ENCODE measurements at regions not wholly inside any gene's neighbourhood (a gene's known extent, or its start where the extent isn't known, plus 50 kb on each side); places are given as distances from the start of the nearest gene placed in this dataset.

DNA sequence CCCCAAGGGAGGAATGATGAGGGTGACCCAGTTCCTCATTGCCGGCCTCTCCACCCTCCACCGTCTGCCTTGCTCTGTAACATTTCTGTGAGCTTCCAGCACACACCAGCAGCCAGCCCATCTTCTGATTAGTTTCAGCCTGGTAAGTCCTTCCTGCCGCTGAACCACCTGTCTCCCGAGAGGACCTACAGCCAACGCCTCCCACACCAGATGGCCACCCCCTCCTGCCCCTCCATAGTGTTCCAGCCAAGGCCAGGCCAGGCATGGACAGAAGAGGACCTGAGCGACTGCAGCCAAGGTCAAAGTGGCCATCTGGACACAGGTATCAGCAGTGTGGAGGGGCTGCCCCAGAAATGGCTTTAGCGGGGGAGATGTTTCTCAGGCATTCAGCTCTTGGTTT lies 170.7 kb upstream of the CTBP2 start:
- H3K9ac ChIP-seq (replicated peaks; ENCODE audit: extremely low read depth, insufficient read depth, low read length) = no peak overlapping the region
- BruUV-seq (replicated peaks) = no TSS peak
- no peak for TF ChIP-seq POLR2AphosphoS5 (IDR thresholded peaks at IDR 0.05; ENCODE audit: insufficient read depth, low read depth, low read length)
- TF ChIP-seq POLR2A (IDR thresholded peaks at IDR 0.05; ENCODE audit: low read depth, low read length) = no peak
- no peak for TF ChIP-seq JUN (IDR thresholded peaks at IDR 0.05; ENCODE audit: borderline replicate concordance, insufficient read depth, insufficient read length, low read depth)
- no peak for TF ChIP-seq FOS (IDR thresholded peaks at IDR 0.05; ENCODE audit: borderline replicate concordance, insufficient read depth, low read length)
- no peak for TF ChIP-seq EZH2 (IDR thresholded peaks at IDR 0.05; ENCODE audit: borderline replicate concordance, low read depth, low read length, severe bottlenecking)
- TF ChIP-seq, protein P1, sequence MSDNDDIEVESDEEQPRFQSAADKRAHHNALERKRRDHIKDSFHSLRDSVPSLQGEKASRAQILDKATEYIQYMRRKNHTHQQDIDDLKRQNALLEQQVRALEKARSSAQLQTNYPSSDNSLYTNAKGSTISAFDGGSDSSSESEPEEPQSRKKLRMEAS (IDR thresholded peaks at IDR 0.05; ENCODE audit: insufficient read depth, insufficient read length) = no peak
- TF ChIP-seq GATA2 (IDR thresholded peaks at IDR 0.05; ENCODE audit: insufficient read depth, insufficient read length, low read depth, low read length) = no peak
- TF ChIP-seq, protein P2, sequence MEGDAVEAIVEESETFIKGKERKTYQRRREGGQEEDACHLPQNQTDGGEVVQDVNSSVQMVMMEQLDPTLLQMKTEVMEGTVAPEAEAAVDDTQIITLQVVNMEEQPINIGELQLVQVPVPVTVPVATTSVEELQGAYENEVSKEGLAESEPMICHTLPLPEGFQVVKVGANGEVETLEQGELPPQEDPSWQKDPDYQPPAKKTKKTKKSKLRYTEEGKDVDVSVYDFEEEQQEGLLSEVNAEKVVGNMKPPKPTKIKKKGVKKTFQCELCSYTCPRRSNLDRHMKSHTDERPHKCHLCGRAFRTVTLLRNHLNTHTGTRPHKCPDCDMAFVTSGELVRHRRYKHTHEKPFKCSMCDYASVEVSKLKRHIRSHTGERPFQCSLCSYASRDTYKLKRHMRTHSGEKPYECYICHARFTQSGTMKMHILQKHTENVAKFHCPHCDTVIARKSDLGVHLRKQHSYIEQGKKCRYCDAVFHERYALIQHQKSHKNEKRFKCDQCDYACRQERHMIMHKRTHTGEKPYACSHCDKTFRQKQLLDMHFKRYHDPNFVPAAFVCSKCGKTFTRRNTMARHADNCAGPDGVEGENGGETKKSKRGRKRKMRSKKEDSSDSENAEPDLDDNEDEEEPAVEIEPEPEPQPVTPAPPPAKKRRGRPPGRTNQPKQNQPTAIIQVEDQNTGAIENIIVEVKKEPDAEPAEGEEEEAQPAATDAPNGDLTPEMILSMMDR (IDR thresholded peaks at IDR 0.05; ENCODE audit: extremely low read depth in 1 of 2, insufficient read depth in 1 of 2, low read depth in 1 of 2, low read length in 2 of 2) = no peak
- no peaks in the 10 kb centered on the region for H3K79me2 ChIP-seq (ENCODE audit: control insufficient read depth, insufficient read depth, low read length)
- H3K36me3 ChIP-seq (ENCODE audit: control insufficient read depth in 2 of 2, extremely low read depth in 1 of 2, insufficient read depth in 2 of 2, low read length in 2 of 2) = no peaks in the 10 kb centered on the region
- H3K4me2 ChIP-seq (ENCODE audit: insufficient read depth, low read length) = no peak overlapping the region
- H3K9me3 ChIP-seq (replicated peaks; ENCODE audit: control insufficient read depth, insufficient read depth, low read length) = no peaks in the 10 kb centered on the region
- H2AFZ ChIP-seq (ENCODE audit: low read depth, low read length) = no peak overlapping the region
- DNase-seq (ENCODE audit: low read depth, low spot score) = no peak
- no peaks in the 10 kb centered on the region for H4K20me1 ChIP-seq (replicated peaks; ENCODE audit: control insufficient read depth, extremely low read depth, insufficient read depth, low read length)
- dilution Hi-C loops (cut with MboI; ENCODE audit: extremely low pct_ligation_motif_present, low sequenced_read_pairs) = no loop called here
- ChIA-PET POLR2A (no interaction called here), CTCF (interaction anchor here (0.9 kb wide), 1 partner anchor 283 kb away, joined by 3 read pairs; no protein-coding TSS in a partner anchor)
- no peak overlapping the region for H3K4me3 ChIP-seq (replicated peaks in 1 of 3; ENCODE audit: insufficient read depth in 1 of 3, low read depth in 1 of 3, low read length in 3 of 3)
- H3K9me1 ChIP-seq (replicated peaks; ENCODE audit: control insufficient read depth, extremely low read depth, insufficient read depth, low read length) = no peaks in the 10 kb centered on the region
- no peaks in the 10 kb centered on the region for H3K4me1 ChIP-seq (ENCODE audit: control insufficient read depth, extremely low read depth, insufficient read depth, low read length)
- no peak overlapping the region for H3K27ac ChIP-seq (ENCODE audit: insufficient read depth, low read depth, low read length)
- intact Hi-C loops (cut with micrococcal nuclease) = no loop called here
- no peaks in the 10 kb centered on the region for H3K27me3 ChIP-seq (ENCODE audit: control insufficient read depth in 2 of 2, insufficient read depth in 2 of 2, low read length in 2 of 2)
- no peak for FAIRE-seq
